Neural cell (in vitro differentiated cells): ENCODE measurements at regions not wholly inside any gene's neighbourhood (a gene's known extent, or its start where the extent isn't known, plus 50 kb on each side); places are given as distances from the start of the nearest gene placed in this dataset.
"Not testable (repeated sequence)": the region's sequence is repeated elsewhere in the genome, so short reads cannot be mapped to it uniquely, and the experiment has no call there.

Source experiments
- H2AFZ ChIP-seq: fragments of 200-600, 300-800 bp; sonication (generic), shearing (Covaris generic); 2 replicates; pipeline ENCODE4 v1.6.0; 2014; ENCODE audit warnings: low read depth, mild to moderate bottlenecking, antibody characterized with exemption, low read length, moderate library complexity
- H3F3A ChIP-seq: fragments of 200-600 bp; shearing (Covaris generic); 2 replicates; pipeline ENCODE4 v1.6.1; 2016; ENCODE audit warnings: mild to moderate bottlenecking, moderate library complexity, mixed read lengths, antibody characterized with exemption, low read length; ENCODE audit not compliant: insufficient read depth, poor library complexity, severe bottlenecking
- H3K27ac ChIP-seq: fragments of 200-600, 300-800 bp; sonication (generic), shearing (Covaris generic); 2 replicates; pipeline ENCODE4 v1.5.1; 2014; ENCODE audit warnings: mild to moderate bottlenecking, low read length, moderate library complexity
- H3K27me3 ChIP-seq: fragments of 300-800, 200-600 bp; sonication (generic), shearing (Covaris generic); 2 replicates; pipeline ENCODE4 v1.6.0; 2014; ENCODE audit warnings: mild to moderate bottlenecking, low read depth, low read length, moderate library complexity; ENCODE audit not compliant: insufficient read depth
- H3K36me3 ChIP-seq: fragments of 300-800, 200-600 bp; sonication (generic), shearing (Covaris generic); 2 replicates; pipeline ENCODE4 v1.5.1; 2014; ENCODE audit warnings: mild to moderate bottlenecking, antibody characterized with exemption, low read length, moderate library complexity; ENCODE audit not compliant: insufficient read depth
- H3K4me2 ChIP-seq: fragments of 300-800, 200-600 bp; sonication (generic), shearing (Covaris generic); 2 replicates; pipeline ENCODE4 v1.6.0; 2014; ENCODE audit warnings: mild to moderate bottlenecking, low read length
- H3K4me3 ChIP-seq: fragments of 300-800, 200-600 bp; sonication (generic), shearing (Covaris generic); 2 replicates; pipeline ENCODE4 v1.5.1; 2014; ENCODE audit warnings: mild to moderate bottlenecking, low read length, moderate library complexity
- H3K79me2 ChIP-seq: fragments of 200-600 bp; shearing (Covaris generic); replicated peaks from 2 replicates; pipeline ENCODE4 v1.6.0; 2014; ENCODE audit warnings: mild to moderate bottlenecking, low read length, moderate library complexity; ENCODE audit not compliant: insufficient read depth
- H3K9ac ChIP-seq: fragments of 300-800, 200-600 bp; sonication (generic), shearing (Covaris generic); 2 replicates; pipeline ENCODE4 v1.6.1; 2016; ENCODE audit warnings: mild to moderate bottlenecking, low read length, mixed read lengths
- H3K9me2 ChIP-seq: fragments of 200-600 bp; shearing (Covaris generic); 2 replicates; pipeline ENCODE4 v1.6.1; 2016; ENCODE audit warnings: mild to moderate bottlenecking, low read length, mixed read lengths; ENCODE audit not compliant: insufficient read depth
- H3K9me3 ChIP-seq: fragments of 200-600, 300-800 bp; sonication (generic), shearing (Covaris generic); 2 replicates; pipeline ENCODE4 v1.6.1; 2016; ENCODE audit warnings: mild to moderate bottlenecking, mixed run types, low read length, moderate library complexity, mixed read lengths
- H4K20me1 ChIP-seq: fragments of 200-600 bp; shearing (Covaris generic); 2 replicates; pipeline ENCODE4 v1.6.1; 2016; ENCODE audit warnings: mild to moderate bottlenecking, mixed run types; ENCODE audit not compliant: insufficient read depth
- EP300 ChIP-seq: fragments of 450-650 bp; conservative IDR thresholded peaks from 2 replicates; pipeline ENCODE4 v1.6.1; 2014; ENCODE audit warnings: antibody characterized with exemption, mild to moderate bottlenecking, moderate library complexity; ENCODE audit not compliant: poor library complexity, severe bottlenecking
- EZH2 ChIP-seq: fragments of 200-600, 300-800 bp; shearing (Covaris generic), sonication (generic); IDR thresholded peaks from 2 replicates; pipeline ENCODE4 v1.6.1; 2014; ENCODE audit warnings: antibody characterized with exemption, low read length, borderline replicate concordance, mild to moderate bottlenecking; ENCODE audit not compliant: insufficient read depth, poor library complexity, severe bottlenecking
- MXI1 ChIP-seq: fragments of 450-650 bp; conservative IDR thresholded peaks from 2 replicates; pipeline ENCODE4 v1.6.1; 2014; ENCODE audit warnings: antibody characterized with exemption, mild to moderate bottlenecking; ENCODE audit not compliant: poor library complexity, severe bottlenecking
- POLR2AphosphoS5 ChIP-seq: IDR thresholded peaks from 2 replicates; pipeline ENCODE4 v1.6.1; 2012
- RAD21 ChIP-seq: fragments of 450-650 bp; conservative IDR thresholded peaks from 2 replicates; pipeline ENCODE4 v1.6.1; 2014; ENCODE audit warnings: antibody characterized with exemption, mild to moderate bottlenecking, moderate library complexity
- SMC3 ChIP-seq: fragments of 450-650 bp; conservative IDR thresholded peaks from 2 replicates; pipeline ENCODE4 v1.6.1; 2014; ENCODE audit warnings: antibody characterized with exemption, mild to moderate bottlenecking, moderate library complexity; ENCODE audit not compliant: poor library complexity
- TAF1 ChIP-seq: IDR thresholded peaks from 2 replicates; pipeline ENCODE4 v1.6.1; 2012; ENCODE audit warnings: low read depth
- TF ChIP-seq, protein P1 (sequence below): fragments of 450-650 bp; IDR thresholded peaks from 2 replicates; pipeline ENCODE4 v1.5.1; 2014; ENCODE audit warnings: antibody characterized with exemption, mild to moderate bottlenecking, moderate library complexity; ENCODE audit not compliant: poor library complexity, severe bottlenecking
- TF ChIP-seq, protein P2 (sequence below): IDR thresholded peaks from 2 replicates; pipeline ENCODE4 v1.6.1; 2012; ENCODE audit warnings: borderline replicate concordance

GRCh38 chr13:90946125-90946524, 401.4 kb upstream of the MIR17HG start:
- H2AFZ ChIP-seq, H3K27me3 ChIP-seq, H3K9me3 ChIP-seq, H3K27ac ChIP-seq, H3F3A ChIP-seq, H3K9me2 ChIP-seq, H3K9ac ChIP-seq, H4K20me1 ChIP-seq, H3K79me2 ChIP-seq, H3K4me2 ChIP-seq, H3K36me3 ChIP-seq, H3K4me3 ChIP-seq: not testable (repeated sequence)

DNA sequence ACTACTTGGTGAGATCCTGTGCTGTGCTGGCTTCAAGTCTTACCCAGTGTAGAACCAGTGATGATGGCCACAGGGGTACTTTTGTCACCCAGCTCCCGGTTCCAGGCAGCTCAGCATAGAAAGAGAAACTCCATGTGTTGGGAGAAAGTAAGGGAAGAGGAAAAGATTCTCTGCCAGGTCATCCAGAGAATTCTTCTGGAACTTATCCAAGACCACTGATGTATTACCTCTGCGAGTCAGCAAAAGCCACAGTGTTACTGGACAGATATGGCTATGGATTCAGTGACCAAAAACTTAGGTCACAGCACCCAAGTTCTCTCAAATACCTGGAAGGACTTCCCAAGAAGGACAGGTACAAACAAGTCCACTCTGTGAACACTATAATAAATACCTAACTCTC, 399.5 kb upstream of the MIR17HG start:
- Histone ChIP-seq H3K9me2 (no peaks in the 10 kb centered on the region), H3K36me3 (no peaks in the 10 kb centered on the region), H3K9ac (no peak overlapping the region), H3K79me2 (no peaks in the 10 kb centered on the region), H2AFZ (no peak overlapping the region), H3K9me3 (no peaks in the 10 kb centered on the region), H3K27me3 (no peaks in the 10 kb centered on the region), H3K4me3 (no peak overlapping the region), H3K27ac (no peak overlapping the region), H4K20me1 (no peaks in the 10 kb centered on the region), H3K4me2 (no peak overlapping the region), H3F3A (no peaks in the 10 kb centered on the region)
- TF ChIP-seq, protein P1, sequence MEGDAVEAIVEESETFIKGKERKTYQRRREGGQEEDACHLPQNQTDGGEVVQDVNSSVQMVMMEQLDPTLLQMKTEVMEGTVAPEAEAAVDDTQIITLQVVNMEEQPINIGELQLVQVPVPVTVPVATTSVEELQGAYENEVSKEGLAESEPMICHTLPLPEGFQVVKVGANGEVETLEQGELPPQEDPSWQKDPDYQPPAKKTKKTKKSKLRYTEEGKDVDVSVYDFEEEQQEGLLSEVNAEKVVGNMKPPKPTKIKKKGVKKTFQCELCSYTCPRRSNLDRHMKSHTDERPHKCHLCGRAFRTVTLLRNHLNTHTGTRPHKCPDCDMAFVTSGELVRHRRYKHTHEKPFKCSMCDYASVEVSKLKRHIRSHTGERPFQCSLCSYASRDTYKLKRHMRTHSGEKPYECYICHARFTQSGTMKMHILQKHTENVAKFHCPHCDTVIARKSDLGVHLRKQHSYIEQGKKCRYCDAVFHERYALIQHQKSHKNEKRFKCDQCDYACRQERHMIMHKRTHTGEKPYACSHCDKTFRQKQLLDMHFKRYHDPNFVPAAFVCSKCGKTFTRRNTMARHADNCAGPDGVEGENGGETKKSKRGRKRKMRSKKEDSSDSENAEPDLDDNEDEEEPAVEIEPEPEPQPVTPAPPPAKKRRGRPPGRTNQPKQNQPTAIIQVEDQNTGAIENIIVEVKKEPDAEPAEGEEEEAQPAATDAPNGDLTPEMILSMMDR, result no peak
- TF ChIP-seq MXI1, result no peak
- TF ChIP-seq POLR2AphosphoS5, result no peak
- no peak for TF ChIP-seq TAF1
- TF ChIP-seq, protein P2, sequence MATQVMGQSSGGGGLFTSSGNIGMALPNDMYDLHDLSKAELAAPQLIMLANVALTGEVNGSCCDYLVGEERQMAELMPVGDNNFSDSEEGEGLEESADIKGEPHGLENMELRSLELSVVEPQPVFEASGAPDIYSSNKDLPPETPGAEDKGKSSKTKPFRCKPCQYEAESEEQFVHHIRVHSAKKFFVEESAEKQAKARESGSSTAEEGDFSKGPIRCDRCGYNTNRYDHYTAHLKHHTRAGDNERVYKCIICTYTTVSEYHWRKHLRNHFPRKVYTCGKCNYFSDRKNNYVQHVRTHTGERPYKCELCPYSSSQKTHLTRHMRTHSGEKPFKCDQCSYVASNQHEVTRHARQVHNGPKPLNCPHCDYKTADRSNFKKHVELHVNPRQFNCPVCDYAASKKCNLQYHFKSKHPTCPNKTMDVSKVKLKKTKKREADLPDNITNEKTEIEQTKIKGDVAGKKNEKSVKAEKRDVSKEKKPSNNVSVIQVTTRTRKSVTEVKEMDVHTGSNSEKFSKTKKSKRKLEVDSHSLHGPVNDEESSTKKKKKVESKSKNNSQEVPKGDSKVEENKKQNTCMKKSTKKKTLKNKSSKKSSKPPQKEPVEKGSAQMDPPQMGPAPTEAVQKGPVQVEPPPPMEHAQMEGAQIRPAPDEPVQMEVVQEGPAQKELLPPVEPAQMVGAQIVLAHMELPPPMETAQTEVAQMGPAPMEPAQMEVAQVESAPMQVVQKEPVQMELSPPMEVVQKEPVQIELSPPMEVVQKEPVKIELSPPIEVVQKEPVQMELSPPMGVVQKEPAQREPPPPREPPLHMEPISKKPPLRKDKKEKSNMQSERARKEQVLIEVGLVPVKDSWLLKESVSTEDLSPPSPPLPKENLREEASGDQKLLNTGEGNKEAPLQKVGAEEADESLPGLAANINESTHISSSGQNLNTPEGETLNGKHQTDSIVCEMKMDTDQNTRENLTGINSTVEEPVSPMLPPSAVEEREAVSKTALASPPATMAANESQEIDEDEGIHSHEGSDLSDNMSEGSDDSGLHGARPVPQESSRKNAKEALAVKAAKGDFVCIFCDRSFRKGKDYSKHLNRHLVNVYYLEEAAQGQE, result no peak
- no peak for TF ChIP-seq EZH2

DNA sequence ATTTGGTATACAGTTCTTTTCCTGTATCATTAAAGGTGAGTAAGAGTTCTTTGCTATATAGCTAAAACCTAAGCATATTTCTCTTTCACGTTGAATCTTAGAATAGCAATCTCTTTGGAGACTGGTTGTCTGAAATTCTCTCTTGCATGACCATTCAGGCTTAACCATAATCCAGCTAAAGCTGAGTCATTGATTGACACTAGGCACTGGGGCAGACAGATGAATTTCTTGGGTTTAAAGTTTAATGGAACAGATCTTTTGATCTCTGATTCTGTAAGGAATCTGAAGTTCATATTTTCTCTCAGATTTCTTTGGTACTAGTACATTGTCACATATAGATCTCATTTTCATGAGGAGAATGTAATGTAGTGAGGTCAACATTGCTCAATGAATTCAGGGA, 397.3 kb upstream of the MIR17HG start:
- H3K9me2 ChIP-seq, result no peaks in the 10 kb centered on the region
- no peaks in the 10 kb centered on the region for H3K79me2 ChIP-seq
- no peak overlapping the region for H3K4me3 ChIP-seq
- TF ChIP-seq MXI1, result no peak
- TF ChIP-seq POLR2AphosphoS5, result no peak
- no peak for TF ChIP-seq RAD21
- no peak for TF ChIP-seq SMC3
- TF ChIP-seq EZH2, result no peak
- TF ChIP-seq, protein P2, result no peak
- TF ChIP-seq EP300, result no peak
- TF ChIP-seq, protein P1, result no peak
- TF ChIP-seq TAF1, result no peak
- H3K36me3 ChIP-seq, result no peaks in the 10 kb centered on the region
- no peaks in the 10 kb centered on the region for H4K20me1 ChIP-seq
- no peak overlapping the region for H2AFZ ChIP-seq
- H3K27ac ChIP-seq, result no peak overlapping the region
- no peaks in the 10 kb centered on the region for H3K27me3 ChIP-seq
- no peaks in the 10 kb centered on the region for H3F3A ChIP-seq
- no peak overlapping the region for H3K9ac ChIP-seq
- no peak overlapping the region for H3K4me2 ChIP-seq
- no peaks in the 10 kb centered on the region for H3K9me3 ChIP-seq
